ENCODE measurements at regions not wholly inside any gene's neighbourhood (a gene's known extent, or its start where the extent isn't known, plus 50 kb on each side); places are given as distances from the start of the nearest gene placed in this dataset.
"Not testable (repeated sequence)": the region's sequence is repeated elsewhere in the genome, so short reads cannot be mapped to it uniquely, and the experiment has no call there.

- no peak for DNase-seq (ENCODE audit: low read depth in 2 of 2)
Measured at GRCh38 chr15:62854420-62855084, 188.0 kb upstream of the TPM1 start.

- no peak for DNase-seq (ENCODE audit: low read depth in 2 of 2)
Measured at GRCh38 chr15:62855085-62855476, 187.5 kb upstream of the TPM1 start.

DNA sequence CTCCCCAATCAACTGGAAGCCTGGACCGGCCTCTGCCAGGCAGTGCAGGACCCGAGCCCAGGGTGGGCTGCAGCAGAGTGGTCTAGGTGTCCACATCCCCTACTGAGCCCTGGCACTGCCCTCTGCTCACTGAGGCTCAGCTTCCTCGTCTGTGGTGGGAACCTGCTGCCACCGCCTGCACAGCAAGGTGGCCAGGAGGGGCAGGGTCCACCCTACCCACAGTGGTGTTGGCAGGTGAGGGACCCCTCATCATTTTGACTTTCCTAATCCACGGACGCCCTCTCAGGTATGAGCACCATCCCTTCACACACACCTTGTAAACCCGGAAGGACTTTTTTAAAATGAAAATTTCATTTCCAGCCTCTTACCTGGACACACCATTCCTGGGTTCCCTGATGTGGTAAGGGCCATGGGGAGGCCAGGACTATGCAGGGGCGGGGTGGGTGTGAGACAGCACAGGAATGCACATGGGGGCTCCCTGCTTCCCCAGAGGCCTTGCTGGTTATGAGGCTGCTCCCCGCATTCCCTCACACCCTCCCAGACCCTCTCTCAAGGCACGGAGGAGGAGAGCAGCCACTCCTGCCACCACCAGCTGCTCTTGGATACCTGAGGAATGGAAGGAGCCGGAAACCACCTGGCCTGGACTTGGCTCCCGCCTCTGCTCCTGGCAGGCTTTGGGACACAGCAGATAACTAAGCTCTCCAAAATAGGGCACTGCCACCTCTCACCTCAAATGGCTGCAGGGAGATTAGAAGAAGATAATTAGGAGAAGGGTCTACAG, 185.9 kb upstream of the TPM1 start:
- no peak for DNase-seq (ENCODE audit: low read depth in 2 of 2)

DNA sequence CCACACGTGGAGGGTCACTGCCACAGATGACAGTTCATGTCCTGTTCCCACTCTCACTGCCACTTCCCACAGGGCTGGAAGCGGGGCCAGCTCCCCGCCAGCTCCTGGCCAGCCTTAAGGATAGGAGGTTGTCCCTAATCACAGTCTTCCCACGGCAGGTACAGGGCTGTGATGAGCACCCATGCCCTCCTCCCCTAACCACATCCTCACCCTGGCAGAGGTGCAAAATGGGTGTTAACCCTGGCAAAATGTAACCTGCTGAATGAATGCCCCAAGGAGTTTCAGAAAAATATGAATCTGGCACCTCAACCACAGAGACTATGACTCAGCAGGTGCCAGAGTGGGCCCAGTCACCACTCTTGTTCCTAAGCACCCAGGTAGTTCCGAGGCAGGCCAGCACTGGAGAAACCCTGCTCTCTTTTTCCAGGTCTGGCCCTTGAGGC, 185.1 kb upstream of the TPM1 start:
- no peak for DNase-seq (ENCODE audit: low read depth in 2 of 2)

GRCh38 chr15:62858343-62858742, 184.2 kb upstream of the TPM1 start:
- DNase-seq (ENCODE audit: low read depth in 2 of 2) = no peak

GRCh38 chr15:62862717-62863116, 179.8 kb upstream of the TPM1 start:
- no peak for DNase-seq (ENCODE audit: low read depth in 2 of 2)

DNA sequence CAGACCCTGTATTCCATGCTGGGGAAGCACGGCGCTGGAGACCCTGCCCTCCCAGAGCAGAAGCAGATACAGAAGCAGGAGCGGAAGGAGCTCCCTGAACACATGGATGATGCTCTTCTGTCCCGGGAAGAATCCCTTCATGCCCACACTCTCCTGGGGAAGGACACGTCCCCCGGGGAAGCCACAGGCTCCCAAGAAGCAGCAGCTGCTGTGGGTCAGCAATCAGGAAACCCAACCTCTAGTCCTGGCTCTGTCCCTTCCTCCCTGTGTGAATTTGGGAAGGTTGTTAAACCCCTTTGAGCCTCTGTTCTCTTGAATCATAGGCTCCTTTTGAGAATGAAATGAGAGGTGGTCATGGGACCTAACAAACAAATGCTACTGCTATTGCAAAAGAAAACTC, 176.2 kb upstream of the TPM1 start:
- DNase-seq (ENCODE audit: low read depth in 2 of 2) = no peak

DNA sequence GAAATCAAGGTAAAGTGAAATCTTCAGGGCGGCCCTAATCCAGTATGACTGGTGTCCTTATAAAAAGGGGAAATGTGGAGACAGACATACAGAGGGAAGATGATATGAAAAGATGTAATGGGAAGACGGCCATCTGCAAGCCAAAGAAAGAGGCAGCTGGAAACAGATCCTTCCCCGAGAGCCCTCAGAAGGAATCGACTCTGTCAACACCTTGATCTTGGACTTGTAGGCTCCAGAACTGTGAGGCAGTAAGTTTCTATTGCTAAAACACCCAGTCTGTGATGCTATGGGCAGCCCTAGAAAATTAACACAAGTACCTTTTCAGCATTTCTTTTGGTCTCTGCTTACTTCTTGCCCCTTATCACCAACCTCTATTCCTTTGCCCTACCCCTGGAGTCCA, 174.7 kb upstream of the TPM1 start:
- no peak for DNase-seq (ENCODE audit: low read depth in 2 of 2)

- no peak for DNase-seq (ENCODE audit: low read depth in 2 of 2)
Measured at GRCh38 chr15:62868507-62868906, 174.0 kb upstream of the TPM1 start.

DNA sequence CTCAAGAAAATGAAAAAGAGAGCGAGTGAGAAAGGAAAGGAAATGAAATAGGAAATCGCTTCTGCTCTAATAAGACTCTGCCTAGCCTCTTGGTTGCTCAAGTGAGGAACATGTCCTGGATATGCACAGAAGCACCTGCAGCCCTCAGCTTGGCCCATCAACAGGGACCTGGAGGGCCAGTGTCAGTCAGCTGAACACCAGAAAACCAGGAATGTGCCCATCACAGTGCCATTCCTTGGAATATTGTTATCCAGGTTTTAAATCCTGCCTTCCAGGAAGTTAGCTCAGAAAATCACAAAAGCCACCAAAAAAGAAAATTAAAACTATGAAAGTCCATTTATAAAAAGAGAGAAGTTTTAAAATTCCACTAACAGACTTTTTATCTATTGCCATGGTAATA, 173.4 kb upstream of the TPM1 start:
- no peak for DNase-seq (ENCODE audit: low read depth in 2 of 2)

GRCh38 chr15:62870216-62870615, 172.3 kb upstream of the TPM1 start:
- DNase-seq (ENCODE audit: low read depth in 2 of 2) = no peak

DNA sequence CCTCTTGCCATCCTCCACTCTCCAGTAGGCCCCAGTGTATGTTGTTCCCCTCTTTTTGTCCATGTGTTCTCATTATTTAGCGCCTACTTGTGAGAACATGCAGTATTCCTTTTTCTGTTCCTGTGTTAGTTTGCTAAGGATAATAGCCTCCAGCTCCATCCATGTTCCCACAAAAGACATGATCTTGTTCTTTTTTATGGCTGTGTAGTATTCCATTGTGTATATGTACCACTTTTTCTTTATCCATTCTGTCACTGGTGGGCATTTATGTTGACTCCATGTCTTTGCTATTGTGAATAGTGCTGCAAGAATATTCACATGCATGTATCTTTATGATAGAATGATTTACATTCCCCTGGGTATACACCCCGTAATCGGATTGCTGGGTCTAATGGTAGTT, 171.8 kb upstream of the TPM1 start:
- not testable (repeated sequence) for DNase-seq (ENCODE audit: low read depth in 2 of 2)

- no peak for DNase-seq (ENCODE audit: low read depth in 2 of 2)
Measured at GRCh38 chr15:62873203-62873602, 169.3 kb upstream of the TPM1 start.

DNA sequence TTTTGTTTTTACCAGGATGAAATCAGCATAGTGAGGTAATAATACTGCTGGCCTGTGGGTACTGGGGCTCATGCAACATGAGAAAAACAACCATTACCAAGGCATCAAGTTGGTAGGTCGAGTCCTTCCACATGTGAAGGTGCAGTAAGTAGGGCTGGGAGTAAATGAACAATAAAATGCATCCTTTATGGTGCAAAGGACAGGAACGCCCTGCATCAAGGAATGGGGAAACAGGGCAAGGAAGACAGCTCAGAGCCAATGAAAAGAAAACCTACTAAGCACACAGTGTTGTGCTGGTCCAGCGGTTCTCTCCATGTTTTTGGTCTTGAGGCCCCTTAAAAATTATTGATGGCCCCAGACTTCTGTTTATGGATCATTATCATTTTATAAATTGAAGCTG, 168.5 kb upstream of the TPM1 start:
- no peak for DNase-seq (ENCODE audit: low read depth in 2 of 2)

DNA sequence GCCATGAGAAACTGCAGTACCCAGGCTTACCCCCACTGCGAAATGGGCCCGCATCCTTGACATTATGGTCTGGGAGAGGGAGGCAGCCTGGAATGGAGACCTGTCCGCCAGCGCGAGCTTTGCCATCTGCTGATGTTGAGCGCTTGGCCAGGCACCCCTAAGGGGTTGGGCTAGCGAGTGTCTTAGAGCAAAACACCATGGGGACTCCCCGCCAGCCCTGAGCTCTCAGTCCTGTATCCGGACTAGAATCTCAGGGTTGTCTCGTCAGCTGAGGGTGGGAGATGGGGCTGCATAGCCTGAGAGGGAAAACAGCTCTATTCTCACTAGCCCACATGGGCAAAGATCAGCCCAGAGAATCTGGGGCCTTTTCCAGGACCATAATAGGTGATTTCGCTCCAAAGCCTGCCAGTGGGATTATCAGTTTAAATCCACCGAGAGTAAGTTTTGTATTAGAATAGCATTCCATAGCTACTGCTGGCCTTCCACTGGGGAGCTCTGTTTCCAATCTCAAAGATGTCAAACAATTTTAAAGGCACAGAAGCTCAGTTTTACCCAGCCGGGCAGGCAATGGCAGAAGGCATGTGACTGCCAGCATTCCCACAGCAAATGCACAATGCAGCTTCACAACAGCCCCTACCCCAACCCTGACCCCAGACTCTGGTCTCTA, 167.5 kb upstream of the TPM1 start:
- no peak for DNase-seq (ENCODE audit: low read depth in 2 of 2)

GRCh38 chr15:62875626-62876021, 166.9 kb upstream of the TPM1 start:
- DNase-seq (ENCODE audit: low read depth in 2 of 2) = no peak

GRCh38 chr15:62877276-62877857, 165.2 kb upstream of the TPM1 start:
- no peak for DNase-seq (ENCODE audit: low read depth in 2 of 2)

DNA sequence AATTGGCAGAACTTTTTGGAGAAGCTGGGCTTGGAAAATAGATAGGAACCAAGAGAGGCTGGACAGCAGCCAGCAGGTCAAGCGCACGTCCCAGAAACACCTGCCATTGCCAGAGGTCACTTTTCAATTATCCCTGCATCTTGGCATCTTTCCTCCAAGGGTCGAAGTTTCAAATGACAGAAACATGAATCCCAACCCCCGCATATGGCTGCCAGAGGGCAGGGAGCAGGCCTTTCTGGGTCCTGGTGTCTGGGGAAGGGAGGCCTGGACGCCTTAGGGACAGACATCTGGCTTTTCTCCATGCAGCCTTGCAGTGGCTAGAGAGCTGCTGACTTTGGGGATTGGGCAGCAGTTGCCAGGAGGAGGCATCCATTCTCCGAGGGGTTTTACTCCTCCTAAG, 164.5 kb upstream of the TPM1 start:
- DNase-seq (ENCODE audit: low read depth in 2 of 2) = no peak

DNA sequence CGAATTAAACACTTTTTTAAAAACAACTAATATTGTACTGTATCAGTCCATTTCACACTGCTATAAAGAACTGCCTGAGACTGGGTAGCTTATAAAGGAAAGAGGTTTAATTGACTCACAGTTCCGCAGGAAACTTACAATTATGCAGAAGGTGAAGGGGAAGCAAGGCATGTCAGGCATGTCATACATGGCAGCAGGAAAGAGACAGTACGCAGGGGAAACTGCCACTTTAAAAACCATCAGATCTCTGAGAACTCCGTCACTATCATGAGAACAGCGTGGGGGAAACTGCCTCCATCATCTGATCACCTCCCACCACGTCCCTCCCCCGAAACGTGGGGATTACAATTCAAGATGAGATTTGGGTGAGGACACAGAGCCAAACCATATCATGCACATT, 162.8 kb upstream of the TPM1 start:
- DNase-seq (ENCODE audit: low read depth in 2 of 2) = no peak

DNA sequence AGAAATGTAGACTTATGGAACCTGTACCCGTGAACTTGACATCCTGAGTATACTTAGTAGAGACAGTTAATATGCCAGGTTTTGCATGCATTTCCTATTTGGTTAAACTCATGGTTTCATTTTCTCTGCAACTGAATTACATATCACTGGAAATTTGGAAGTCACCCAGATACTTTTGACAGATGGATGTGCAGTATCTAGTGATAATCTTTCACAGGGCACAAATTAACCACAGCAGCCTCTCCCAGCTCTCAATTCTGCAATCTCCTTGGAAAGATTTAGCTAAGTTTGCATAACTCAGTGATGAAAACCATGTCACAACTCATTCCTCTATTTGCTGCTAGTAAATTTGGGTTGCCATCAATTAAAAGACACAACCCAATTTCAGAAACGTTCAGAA, 162.3 kb upstream of the TPM1 start:
- no peak for DNase-seq (ENCODE audit: low read depth in 2 of 2)

GRCh38 chr15:62881056-62881455, 161.5 kb upstream of the TPM1 start:
- no peak for DNase-seq (ENCODE audit: low read depth in 2 of 2)

DNA sequence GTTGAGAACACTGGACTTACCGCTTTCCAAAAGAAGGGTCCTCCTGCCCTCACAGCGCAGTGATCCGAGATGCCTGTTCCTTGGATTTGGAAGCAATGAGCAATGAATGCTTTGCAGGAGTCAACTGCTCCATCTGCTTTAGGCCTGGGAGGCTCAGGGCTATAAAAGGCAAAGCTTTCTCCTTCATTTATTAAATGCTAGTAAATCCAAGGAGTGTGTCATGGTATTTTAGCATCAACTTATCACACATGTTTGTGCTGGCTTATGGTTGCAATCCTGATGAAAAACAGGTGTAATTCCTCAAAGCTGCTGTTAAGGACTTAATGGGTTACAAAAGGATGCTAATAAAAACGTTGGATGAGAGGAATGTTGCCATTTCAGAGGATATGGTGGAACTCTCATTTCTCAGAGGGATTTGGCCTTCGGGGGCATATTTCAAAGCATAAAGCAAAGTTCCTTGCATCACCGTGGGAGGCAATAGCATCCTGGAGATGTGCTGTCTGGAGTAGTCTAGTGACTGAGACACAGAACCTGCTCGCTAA, 158.5 kb upstream of the TPM1 start:
- no peak for DNase-seq (ENCODE audit: low read depth in 2 of 2)

All from stimulated activated CD8-positive, alpha-beta memory T cell treated with anti-CD3 and anti-CD28 coated beads, Interleukin-15, amount 100 ng/mL, for 4 hours (primary cell).